BJ (cell line): ENCODE measurements at regions not wholly inside any gene's neighbourhood (a gene's known extent, or its start where the extent isn't known, plus 50 kb on each side); places are given as distances from the start of the nearest gene placed in this dataset.

Experiments used
- CTCF ChIA-PET: fragments of 350-600 bp; formaldehyde crosslinking; extraction: SDS; loops from one replicate; lab custom pipeline; 2021; ENCODE audit warnings: antibody characterized with exemption, inconsistent platforms; lab: Yijun Ruan, JAX
- POLR2A ChIA-PET: fragments of 300-600 bp; sonication (Branson Sonifier 250); formaldehyde crosslinking; extraction: SDS; loops from one replicate; lab custom pipeline; 2021; ENCODE audit warnings: antibody characterized with exemption; lab: Charles Lee
- DNase-seq: peaks from one replicate; pipeline ENCODE4 v3.0.0-alpha.2; 2011; ENCODE audit warnings: low read depth
- H3K27me3 ChIP-seq: 2 replicates; pipeline ENCODE4 v1.6.0; 2011; ENCODE audit warnings: low read length; ENCODE audit not compliant: control insufficient read depth, insufficient read depth
- H3K36me3 ChIP-seq: 2 replicates; pipeline ENCODE4 v1.5.1; 2011; ENCODE audit warnings: low read length; ENCODE audit not compliant: control insufficient read depth, insufficient read depth
- H3K4me3 ChIP-seq: 2 replicates; pipeline ENCODE4 v1.5.1; 2011; ENCODE audit warnings: low read depth, mild to moderate bottlenecking, control low read depth, low read length
- TF ChIP-seq, protein P1 (sequence below): IDR thresholded peaks from 2 replicates; pipeline ENCODE4 v1.5.1; 2011; ENCODE audit warnings: low read depth, mild to moderate bottlenecking, control low read depth, inconsistent platforms, low read length, moderate library complexity; ENCODE audit not compliant: insufficient read depth

DNA sequence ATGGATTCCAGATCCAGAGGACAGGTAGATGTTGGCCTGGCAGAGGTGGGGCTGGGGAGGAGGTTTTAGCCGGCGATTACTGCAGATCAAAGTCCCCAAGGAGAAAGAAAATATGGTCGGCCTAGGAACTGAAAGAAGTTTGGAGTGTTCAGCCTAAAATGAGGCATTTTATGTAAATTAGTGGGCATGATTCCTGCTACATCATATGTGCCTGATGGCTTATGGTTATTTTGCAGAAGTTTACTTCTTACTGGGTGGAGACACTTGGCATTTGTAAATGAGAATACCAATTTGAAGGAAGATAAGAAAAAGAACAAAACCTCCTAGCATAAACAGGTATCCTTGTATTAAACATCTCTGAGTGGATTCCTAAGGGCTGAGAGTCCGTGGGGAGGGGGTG lies 149.3 kb downstream of the FOXL1 start:
- Histone ChIP-seq H3K36me3 (no peaks in the 10 kb centered on the region), H3K27me3 (peaks cover 27% of the 10 kb centered on the region), H3K4me3 (no peak overlapping the region)
- TF ChIP-seq, protein P1, sequence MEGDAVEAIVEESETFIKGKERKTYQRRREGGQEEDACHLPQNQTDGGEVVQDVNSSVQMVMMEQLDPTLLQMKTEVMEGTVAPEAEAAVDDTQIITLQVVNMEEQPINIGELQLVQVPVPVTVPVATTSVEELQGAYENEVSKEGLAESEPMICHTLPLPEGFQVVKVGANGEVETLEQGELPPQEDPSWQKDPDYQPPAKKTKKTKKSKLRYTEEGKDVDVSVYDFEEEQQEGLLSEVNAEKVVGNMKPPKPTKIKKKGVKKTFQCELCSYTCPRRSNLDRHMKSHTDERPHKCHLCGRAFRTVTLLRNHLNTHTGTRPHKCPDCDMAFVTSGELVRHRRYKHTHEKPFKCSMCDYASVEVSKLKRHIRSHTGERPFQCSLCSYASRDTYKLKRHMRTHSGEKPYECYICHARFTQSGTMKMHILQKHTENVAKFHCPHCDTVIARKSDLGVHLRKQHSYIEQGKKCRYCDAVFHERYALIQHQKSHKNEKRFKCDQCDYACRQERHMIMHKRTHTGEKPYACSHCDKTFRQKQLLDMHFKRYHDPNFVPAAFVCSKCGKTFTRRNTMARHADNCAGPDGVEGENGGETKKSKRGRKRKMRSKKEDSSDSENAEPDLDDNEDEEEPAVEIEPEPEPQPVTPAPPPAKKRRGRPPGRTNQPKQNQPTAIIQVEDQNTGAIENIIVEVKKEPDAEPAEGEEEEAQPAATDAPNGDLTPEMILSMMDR: no peak
- ChIA-PET POLR2A (no interaction called here), CTCF (no interaction called here)
- DNase-seq: no peak

DNA sequence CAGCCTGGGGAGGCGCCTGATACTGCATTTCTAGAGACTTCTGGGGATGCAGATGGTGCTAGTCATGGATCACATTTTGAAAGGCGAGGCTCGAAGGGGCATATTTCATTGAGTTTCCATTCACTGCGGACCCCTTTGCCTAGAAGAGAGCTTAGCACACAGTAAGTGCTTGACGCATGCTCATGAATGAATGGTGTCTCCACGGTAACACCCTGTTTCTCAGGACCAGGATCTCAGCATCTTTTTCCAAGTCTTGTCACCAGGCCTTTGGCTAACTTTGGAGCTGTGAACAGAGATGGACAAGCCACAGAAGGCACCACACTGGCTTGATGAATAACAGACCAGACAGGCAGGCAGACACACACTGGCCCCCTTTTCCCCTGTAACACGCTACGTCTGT lies 151.3 kb downstream of the FOXL1 start:
- peaks cover 24% of the 10 kb centered on the region for H3K27me3 ChIP-seq
- no peak overlapping the region for H3K4me3 ChIP-seq

DNA sequence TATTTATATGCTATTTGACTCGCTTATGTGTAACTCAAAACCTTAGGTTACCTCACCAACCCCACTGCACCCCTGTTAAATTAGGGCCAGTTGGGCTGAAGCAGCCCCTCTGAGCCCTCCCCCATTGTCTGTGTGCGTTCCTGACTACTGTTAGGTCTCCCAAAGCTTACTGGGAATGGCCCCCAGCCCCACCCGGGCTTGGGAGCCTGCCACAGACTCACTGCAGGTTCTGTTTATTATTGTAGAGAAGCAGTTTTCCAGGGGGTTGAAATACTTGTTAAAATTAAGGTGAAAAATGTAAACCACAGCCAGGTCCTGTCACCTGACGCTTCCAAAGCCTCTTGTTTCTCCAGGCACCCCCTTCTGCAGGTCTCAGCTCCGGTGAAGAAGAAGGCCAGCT lies 151.7 kb downstream of the FOXL1 start:
- Histone ChIP-seq H3K27me3 (peaks cover 24% of the 10 kb centered on the region), H3K4me3 (no peak overlapping the region), H3K36me3 (no peaks in the 10 kb centered on the region)
- POLR2A ChIA-PET: no interaction called here
- DNase-seq: no peak
- CTCF ChIA-PET: interaction anchor here (0.7 kb wide), 1 partner anchor 30 kb away, joined by 3 read pairs; no protein-coding TSS in a partner anchor
- TF ChIP-seq, protein P1: no peak

More for the DNA sequence above, 151.3 kb downstream of the FOXL1 start:
- ChIA-PET POLR2A (no interaction called here), CTCF (interaction anchor here (0.7 kb wide), 1 partner anchor 31 kb away, joined by 3 read pairs; no protein-coding TSS in a partner anchor)
- DNase-seq: no peak
- TF ChIP-seq, protein P1: no peak
- H3K36me3 ChIP-seq: no peaks in the 10 kb centered on the region

DNA sequence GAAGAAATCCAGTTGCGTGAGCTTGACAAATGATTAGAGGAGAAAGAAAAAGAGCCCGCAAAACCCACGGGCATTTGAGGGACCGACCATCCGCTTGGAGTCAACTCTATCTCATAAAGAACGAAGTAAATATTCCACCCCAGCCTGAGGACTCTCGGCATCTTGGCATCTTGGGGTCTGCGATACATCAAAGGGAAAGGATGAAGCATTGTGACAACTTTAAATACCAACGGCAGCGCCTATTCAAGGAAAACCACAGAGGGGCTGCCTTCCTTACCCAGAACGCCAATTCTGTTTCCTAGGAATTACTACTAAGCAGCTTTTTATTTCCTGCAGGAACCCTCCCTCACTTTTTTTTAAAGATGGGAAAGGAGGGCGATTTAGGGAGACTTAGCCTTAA lies 152.2 kb downstream of the FOXL1 start:
- Histone ChIP-seq H3K4me3 (no peak overlapping the region), H3K36me3 (no peaks in the 10 kb centered on the region), H3K27me3 (peaks cover 24% of the 10 kb centered on the region)
- TF ChIP-seq, protein P1: no peak
- POLR2A ChIA-PET: no interaction called here
- no peak for DNase-seq
- CTCF ChIA-PET: no interaction called here

DNA sequence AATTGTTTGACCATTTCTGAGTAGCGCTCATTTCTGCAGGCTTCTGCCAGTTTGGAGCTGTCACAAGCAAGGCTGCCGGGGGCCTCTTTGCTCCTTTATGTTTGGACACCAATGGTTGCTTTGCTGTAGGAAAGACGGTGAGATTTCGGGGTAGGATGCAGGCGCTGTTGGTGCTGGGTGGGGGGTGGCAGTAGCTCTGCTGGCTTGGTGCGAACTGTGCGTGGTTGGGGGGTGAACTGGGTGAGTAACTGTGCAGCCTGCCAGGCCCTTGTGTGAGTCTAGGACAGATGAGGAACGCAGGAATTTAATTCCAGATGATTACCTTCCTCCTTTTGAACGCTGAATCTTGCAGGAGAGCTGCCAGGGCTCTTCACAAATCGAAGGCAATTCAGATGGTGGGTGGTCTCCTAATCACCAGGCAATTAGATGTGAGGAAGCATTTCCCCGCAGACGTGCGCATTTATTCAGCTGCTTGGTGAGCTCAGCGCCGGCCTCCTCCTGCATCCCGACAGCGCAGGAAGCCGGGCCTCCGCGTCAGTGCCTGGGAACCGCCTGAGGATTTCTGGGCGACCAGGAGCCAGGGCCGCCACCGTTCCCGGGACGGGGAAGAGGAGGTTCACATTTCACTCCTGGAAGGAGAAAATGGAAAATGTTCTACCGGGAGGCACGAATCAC lies 154.4 kb downstream of the FOXL1 start:
- DNase-seq: no peak
- H3K4me3 ChIP-seq: no peak overlapping the region
- H3K36me3 ChIP-seq: no peaks in the 10 kb centered on the region
- ChIA-PET POLR2A (no interaction called here), CTCF (interaction anchor here (0.8 to 1.1 kb wide), 3 partner anchors 16 to 151 kb away, joined by 3 read pairs; no protein-coding TSS in a partner anchor)
- TF ChIP-seq, protein P1: no peak
- H3K27me3 ChIP-seq: peaks cover 19% of the 10 kb centered on the region
